ENCODE measurements at regions not wholly inside any gene's neighbourhood (a gene's known extent, or its start where the extent isn't known, plus 50 kb on each side); places are given as distances from the start of the nearest gene placed in this dataset.
"Not testable (repeated sequence)": the region's sequence is repeated elsewhere in the genome, so short reads cannot be mapped to it uniquely, and the experiment has no call there.

DNA sequence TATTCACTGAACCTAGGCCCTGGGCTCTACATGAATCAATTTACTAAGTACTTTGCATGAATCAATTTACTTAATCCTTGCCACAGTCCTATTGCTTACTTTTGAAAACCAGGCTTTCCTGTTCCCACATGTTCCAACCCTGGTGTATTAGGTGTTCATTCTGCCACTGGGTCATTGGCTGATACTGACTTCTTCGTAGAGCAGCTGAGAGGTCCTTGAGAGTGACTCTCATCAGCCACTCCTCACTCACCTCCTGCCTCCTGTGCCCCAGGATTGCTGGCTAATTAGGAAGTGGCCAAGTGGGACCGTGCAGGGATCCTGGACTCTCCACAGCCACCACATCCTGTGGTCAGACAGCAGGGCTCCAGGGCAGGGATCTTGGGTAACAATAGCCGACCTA lies 172.7 kb upstream of the CXorf66 start:
- not testable (repeated sequence) for TF ChIP-seq CTCF, POLR2A (IDR thresholded peaks at IDR 0.05)

All from esophagus squamous epithelium (tissue), 4 donors.